ENCODE measurements at regions not wholly inside any gene's neighbourhood (a gene's known extent, or its start where the extent isn't known, plus 50 kb on each side); places are given as distances from the start of the nearest gene placed in this dataset.

- DNase-seq: no peak
These were observed 59.5 kb upstream of the SLC7A1 start for GRCh38 chr13:29654843-29655547.

- DNase-seq: no peak
These were observed 58.9 kb upstream of the SLC7A1 start for GRCh38 chr13:29654384-29654783.

- no peak for DNase-seq
These were observed 53.3 kb upstream of the SLC7A1 start for GRCh38 chr13:29648760-29649159.

Measured in activated CD4-positive, alpha-beta T cell treated with anti-CD3 and anti-CD28 coated beads, Interleukin-2, amount 50 U/mL, for 4 hours (primary cell).